Astrocyte (in vitro differentiated cells and primary cell): ENCODE measurements at regions not wholly inside any gene's neighbourhood (a gene's known extent, or its start where the extent isn't known, plus 50 kb on each side); places are given as distances from the start of the nearest gene placed in this dataset.

ENCODE experiments used
- DNase-seq: peaks from one replicate; pipeline ENCODE4 v3.0.0-alpha.2; 2010; ENCODE audit warnings: low read depth
- FAIRE-seq: peaks from 2 replicates; lab custom pipeline; 2011; peaks lifted over from hg19 to GRCh38; lab: Jason Lieb, UNC
- H2AFZ ChIP-seq: 2 replicates; pipeline ENCODE4 v1.6.0; 2012; ENCODE audit warnings: low read depth, low read length, inconsistent platforms
- H3K27ac ChIP-seq: 2 replicates; pipeline ENCODE4 v1.5.1; 2011; ENCODE audit warnings: low read depth, low read length, inconsistent platforms
- H3K27me3 ChIP-seq: 2 replicates; pipeline ENCODE4 v1.6.0; 2011; ENCODE audit warnings: low read length, inconsistent platforms; ENCODE audit not compliant: insufficient read depth
- H3K36me3 ChIP-seq: 2 replicates; pipeline ENCODE4 v1.5.1; 2011; ENCODE audit warnings: low read length, inconsistent platforms; ENCODE audit not compliant: insufficient read depth
- H3K4me1 ChIP-seq: 2 replicates; pipeline ENCODE4 v1.5.1; 2011; ENCODE audit warnings: low read length, inconsistent platforms; ENCODE audit not compliant: insufficient read depth
- H3K4me2 ChIP-seq: 2 replicates; pipeline ENCODE4 v1.6.0; 2012; ENCODE audit warnings: low read length, inconsistent platforms
- H3K4me3 ChIP-seq: 2 replicates; pipeline ENCODE4 v1.5.1; 2011; ENCODE audit warnings: low read depth, mild to moderate bottlenecking, low read length, inconsistent platforms; ENCODE audit not compliant: insufficient read depth
- H3K79me2 ChIP-seq: 2 replicates; pipeline ENCODE4 v1.6.0; 2012; ENCODE audit warnings: mild to moderate bottlenecking, low read length, inconsistent platforms; ENCODE audit not compliant: insufficient read depth
- H3K9ac ChIP-seq: 2 replicates; pipeline ENCODE4 v1.6.0; 2012; ENCODE audit warnings: mild to moderate bottlenecking, low read length, inconsistent platforms
- H3K9me3 ChIP-seq: 2 replicates; pipeline ENCODE4 v1.5.1; 2012; ENCODE audit warnings: low read depth, mild to moderate bottlenecking, low read length, inconsistent platforms; ENCODE audit not compliant: insufficient read depth
- H4K20me1 ChIP-seq: 2 replicates; pipeline ENCODE4 v1.6.0; 2012; ENCODE audit warnings: low read length, inconsistent platforms; ENCODE audit not compliant: insufficient read depth
- H3K27ac Mint-ChIP-seq: one replicate; pipeline ENCODE4 v1.8.0; 2021; ENCODE audit warnings: mild to moderate bottlenecking, mixed read lengths; ENCODE audit not compliant: unreplicated experiment
- H3K27me3 Mint-ChIP-seq: one replicate; pipeline ENCODE4 v1.8.0; 2021; ENCODE audit warnings: low read depth, mixed read lengths; ENCODE audit not compliant: unreplicated experiment
- H3K36me3 Mint-ChIP-seq: one replicate; pipeline ENCODE4 v1.8.0; 2021; ENCODE audit warnings: low read depth, mixed read lengths; ENCODE audit not compliant: unreplicated experiment
- H3K4me1 Mint-ChIP-seq: one replicate; pipeline ENCODE4 v1.8.0; 2021; ENCODE audit warnings: low read depth, mixed read lengths; ENCODE audit not compliant: unreplicated experiment
- H3K4me3 Mint-ChIP-seq: one replicate; pipeline ENCODE4 v1.8.0; 2021; ENCODE audit warnings: mild to moderate bottlenecking, moderate library complexity, mixed read lengths; ENCODE audit not compliant: unreplicated experiment
- H3K9me3 Mint-ChIP-seq: one replicate; pipeline ENCODE4 v1.8.0; 2021; ENCODE audit warnings: mild to moderate bottlenecking, mixed read lengths; ENCODE audit not compliant: unreplicated experiment
- CTCF ChIP-seq: IDR thresholded peaks from 2 replicates; pipeline ENCODE4 v1.5.1; 2011; ENCODE audit warnings: low read depth, mild to moderate bottlenecking, inconsistent platforms, low read length, moderate library complexity; ENCODE audit not compliant: insufficient read depth
- EZH2 ChIP-seq: IDR thresholded peaks from 2 replicates; pipeline ENCODE4 v1.6.1; 2012; ENCODE audit warnings: mild to moderate bottlenecking, low read length, inconsistent platforms; ENCODE audit not compliant: insufficient read depth

- Histone ChIP-seq H3K4me3 (no peak overlapping the region), H3K79me2 (no peaks in the 10 kb centered on the region), H3K9me3 (no peaks in the 10 kb centered on the region), H4K20me1 (no peaks in the 10 kb centered on the region), H3K4me2 (no peak overlapping the region), H3K36me3 (no peaks in the 10 kb centered on the region), H3K9ac (no peak overlapping the region), H3K27me3 (no peaks in the 10 kb centered on the region), H3K27ac (no peak overlapping the region), H3K4me1 (no peaks in the 10 kb centered on the region), H2AFZ (no peak overlapping the region)
- Mint-ChIP-seq H3K36me3 (no peaks in the 10 kb centered on the region), H3K9me3 (no peaks in the 10 kb centered on the region), H3K4me1 (no peaks in the 10 kb centered on the region), H3K27ac (no peak overlapping the region), H3K4me3 (no peak overlapping the region), H3K27me3 (no peaks in the 10 kb centered on the region)
- FAIRE-seq (no peak), DNase-seq (peak; percentile 9)
- no peak for TF ChIP-seq EZH2
- peak; percentile 74 for TF ChIP-seq CTCF
Observed at GRCh38 chr4:130336585-130337217, 1240.7 kb downstream of the C4orf33 start.

GRCh38 chr4:130338851-130339250 lies 1242.9 kb downstream of the C4orf33 start:
- no peak overlapping the region for H3K27ac ChIP-seq
- no peak overlapping the region for H3K27ac Mint-ChIP-seq
- H3K4me2 ChIP-seq, result no peak overlapping the region
- no peak for TF ChIP-seq CTCF
- no peak for TF ChIP-seq EZH2
- H3K4me1 Mint-ChIP-seq, result no peaks in the 10 kb centered on the region
- H2AFZ ChIP-seq, result no peak overlapping the region
- no peaks in the 10 kb centered on the region for H3K9me3 Mint-ChIP-seq
- no peaks in the 10 kb centered on the region for H3K27me3 ChIP-seq
- H4K20me1 ChIP-seq, result no peaks in the 10 kb centered on the region
- no peaks in the 10 kb centered on the region for H3K36me3 ChIP-seq
- FAIRE-seq, result no peak
- H3K27me3 Mint-ChIP-seq, result no peaks in the 10 kb centered on the region
- no peak for DNase-seq
- H3K4me3 ChIP-seq, result no peak overlapping the region
- no peak overlapping the region for H3K4me3 Mint-ChIP-seq
- no peaks in the 10 kb centered on the region for H3K4me1 ChIP-seq
- H3K79me2 ChIP-seq, result no peaks in the 10 kb centered on the region
- no peak overlapping the region for H3K9ac ChIP-seq
- no peaks in the 10 kb centered on the region for H3K36me3 Mint-ChIP-seq
- H3K9me3 ChIP-seq, result no peaks in the 10 kb centered on the region

GRCh38 chr4:130349745-130350144 lies 1253.8 kb downstream of the C4orf33 start:
- TF ChIP-seq EZH2 (no peak), CTCF (no peak)
- Mint-ChIP-seq H3K4me3 (no peak overlapping the region), H3K4me1 (no peaks in the 10 kb centered on the region), H3K27me3 (no peaks in the 10 kb centered on the region), H3K27ac (no peak overlapping the region), H3K9me3 (no peaks in the 10 kb centered on the region), H3K36me3 (no peaks in the 10 kb centered on the region)
- Histone ChIP-seq H3K9me3 (no peaks in the 10 kb centered on the region), H2AFZ (no peak overlapping the region), H3K27ac (no peak overlapping the region), H3K4me2 (no peak overlapping the region), H3K9ac (no peak overlapping the region), H4K20me1 (no peaks in the 10 kb centered on the region), H3K36me3 (no peaks in the 10 kb centered on the region), H3K79me2 (no peaks in the 10 kb centered on the region), H3K4me1 (no peaks in the 10 kb centered on the region), H3K27me3 (no peaks in the 10 kb centered on the region), H3K4me3 (no peak overlapping the region)
- DNase-seq (no peak), FAIRE-seq (no peak)
